H1 (cell line): ENCODE measurements at regions not wholly inside any gene's neighbourhood (a gene's known extent, or its start where the extent isn't known, plus 50 kb on each side); places are given as distances from the start of the nearest gene placed in this dataset.

Experiments used
- ASH2L ChIP-seq: fragments of 200-600, 300-600 bp; sonication (generic); IDR thresholded peaks from one replicate; pipeline ENCODE4 v1.7.1; 2017; ENCODE audit warnings: low read length
- CHD2 ChIP-seq: IDR thresholded peaks from 2 replicates; pipeline ENCODE4 v1.6.1; 2012; ENCODE audit warnings: low read length, improper control_type of control experiment
- EP300 ChIP-seq, 2 experiments: IDR thresholded peaks; 1 replicate in 1 of 2; 2 replicates in 1 of 2; pipeline ENCODE4 v1.6.1; 2011 to 2012; ENCODE audit warnings: low read depth in 2 of 2, low read length in 2 of 2, mild to moderate bottlenecking in 2 of 2, borderline replicate concordance in 1 of 2, inconsistent platforms in 1 of 2, moderate library complexity in 1 of 2
- POLR2A ChIP-seq, 2 experiments: IDR thresholded peaks; 1 replicate in 1 of 2; 2 replicates in 1 of 2; pipeline ENCODE4 v1.6.1; 2011; ENCODE audit warnings: low read depth in 2 of 2, low read length in 2 of 2, mild to moderate bottlenecking in 2 of 2; ENCODE audit errors: control extremely low read depth in 1 of 2
- POLR2AphosphoS5 ChIP-seq: IDR thresholded peaks from 2 replicates; pipeline ENCODE4 v1.6.1; 2011; ENCODE audit warnings: low read depth, low read length
- RFX5 ChIP-seq: IDR thresholded peaks from 2 replicates; pipeline ENCODE4 v1.6.1; 2011; ENCODE audit warnings: low read depth, low read length, improper control_type of control experiment, borderline replicate concordance
- RXRA ChIP-seq: IDR thresholded peaks from 2 replicates; pipeline ENCODE4 v1.6.1; 2011; ENCODE audit warnings: low read depth, mild to moderate bottlenecking, low read length, moderate library complexity; ENCODE audit not compliant: insufficient read depth
- SUZ12 ChIP-seq: fragments of 200-600 bp; sonication (generic); IDR thresholded peaks from 2 replicates; pipeline ENCODE4 v1.6.1; 2012; ENCODE audit warnings: mild to moderate bottlenecking, inconsistent platforms, low read length, moderate library complexity, mixed read lengths
- TAF1 ChIP-seq: IDR thresholded peaks from 2 replicates; pipeline ENCODE4 v1.6.1; 2011; ENCODE audit warnings: mild to moderate bottlenecking, low read depth, low read length
- TF ChIP-seq, protein P1 (sequence below): IDR thresholded peaks from 2 replicates; pipeline ENCODE4 v1.6.1; 2011; ENCODE audit warnings: low read length, improper control_type of control experiment
- TF ChIP-seq, protein P2 (sequence below), 3 experiments: IDR thresholded peaks; 1 replicate in 2 of 3; 2 replicates in 1 of 3; pipeline versions ENCODE4 v1.5.1 to v1.6.1; 2011; ENCODE audit warnings: low read length in 3 of 3, mild to moderate bottlenecking in 3 of 3, inconsistent platforms in 2 of 3, low read depth in 1 of 3, moderate library complexity in 1 of 3; ENCODE audit not compliant: insufficient read depth in 1 of 3; ENCODE audit errors: control extremely low read depth in 1 of 3
- TF ChIP-seq, protein P3 (sequence below): IDR thresholded peaks from 2 replicates; pipeline ENCODE4 v1.6.1; 2012; ENCODE audit warnings: inconsistent platforms

DNA sequence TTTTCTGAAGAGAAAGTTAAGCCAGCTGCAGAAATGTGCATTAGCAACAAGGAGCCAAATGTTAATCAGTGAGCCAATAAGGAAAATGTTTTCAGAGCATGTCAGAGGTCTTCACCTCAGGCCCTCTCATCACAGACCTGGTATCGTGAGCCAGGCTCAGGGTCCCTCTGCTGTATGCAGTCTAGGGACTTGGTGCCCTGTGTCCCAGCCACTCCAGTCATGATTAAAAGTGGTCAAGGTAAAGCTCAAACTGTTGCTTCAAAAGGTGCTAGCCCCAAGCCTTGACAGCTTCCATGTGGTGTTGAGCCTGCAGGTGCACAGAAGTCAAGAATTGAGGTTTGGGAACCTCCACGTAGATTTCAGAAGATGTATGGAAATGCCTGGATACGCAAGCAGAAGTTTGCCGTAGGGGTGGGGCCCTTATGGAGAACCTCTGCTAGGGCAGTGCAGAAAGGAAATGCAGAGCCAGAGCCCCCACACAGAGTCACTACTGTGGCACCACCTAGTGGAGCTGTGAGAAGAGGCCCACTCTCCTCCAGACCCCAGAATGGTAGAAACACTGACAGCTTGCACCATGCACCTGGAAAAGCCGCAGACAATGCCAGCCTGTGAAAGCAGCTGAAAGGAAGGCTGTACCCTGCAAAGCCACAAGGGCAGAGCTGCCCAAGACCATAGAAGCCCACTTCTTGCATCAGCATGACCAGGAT, 1128.7 kb downstream of the AMY1C start:
- TF ChIP-seq EP300 (IDR thresholded peaks at IDR 0.05; ENCODE audit: borderline replicate concordance in 1 of 2, low read depth in 2 of 2, low read length in 2 of 2) = no peak
- no peak for TF ChIP-seq RFX5
- TF ChIP-seq, protein P1, sequence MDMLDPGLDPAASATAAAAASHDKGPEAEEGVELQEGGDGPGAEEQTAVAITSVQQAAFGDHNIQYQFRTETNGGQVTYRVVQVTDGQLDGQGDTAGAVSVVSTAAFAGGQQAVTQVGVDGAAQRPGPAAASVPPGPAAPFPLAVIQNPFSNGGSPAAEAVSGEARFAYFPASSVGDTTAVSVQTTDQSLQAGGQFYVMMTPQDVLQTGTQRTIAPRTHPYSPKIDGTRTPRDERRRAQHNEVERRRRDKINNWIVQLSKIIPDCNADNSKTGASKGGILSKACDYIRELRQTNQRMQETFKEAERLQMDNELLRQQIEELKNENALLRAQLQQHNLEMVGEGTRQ = no peak
- TF ChIP-seq, protein P2, sequence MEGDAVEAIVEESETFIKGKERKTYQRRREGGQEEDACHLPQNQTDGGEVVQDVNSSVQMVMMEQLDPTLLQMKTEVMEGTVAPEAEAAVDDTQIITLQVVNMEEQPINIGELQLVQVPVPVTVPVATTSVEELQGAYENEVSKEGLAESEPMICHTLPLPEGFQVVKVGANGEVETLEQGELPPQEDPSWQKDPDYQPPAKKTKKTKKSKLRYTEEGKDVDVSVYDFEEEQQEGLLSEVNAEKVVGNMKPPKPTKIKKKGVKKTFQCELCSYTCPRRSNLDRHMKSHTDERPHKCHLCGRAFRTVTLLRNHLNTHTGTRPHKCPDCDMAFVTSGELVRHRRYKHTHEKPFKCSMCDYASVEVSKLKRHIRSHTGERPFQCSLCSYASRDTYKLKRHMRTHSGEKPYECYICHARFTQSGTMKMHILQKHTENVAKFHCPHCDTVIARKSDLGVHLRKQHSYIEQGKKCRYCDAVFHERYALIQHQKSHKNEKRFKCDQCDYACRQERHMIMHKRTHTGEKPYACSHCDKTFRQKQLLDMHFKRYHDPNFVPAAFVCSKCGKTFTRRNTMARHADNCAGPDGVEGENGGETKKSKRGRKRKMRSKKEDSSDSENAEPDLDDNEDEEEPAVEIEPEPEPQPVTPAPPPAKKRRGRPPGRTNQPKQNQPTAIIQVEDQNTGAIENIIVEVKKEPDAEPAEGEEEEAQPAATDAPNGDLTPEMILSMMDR (IDR thresholded peaks at IDR 0.05; ENCODE audit: control extremely low read depth in 1 of 3, insufficient read depth in 1 of 3, low read depth in 1 of 3, low read length in 3 of 3) = peak; percentile 58 to 66 (median 61)
- TF ChIP-seq SUZ12 = no peak
- no peak for TF ChIP-seq TAF1
- TF ChIP-seq POLR2A (IDR thresholded peaks at IDR 0.05; ENCODE audit: control extremely low read depth in 1 of 2, low read depth in 2 of 2, low read length in 2 of 2) = no peak
- no peak for TF ChIP-seq POLR2AphosphoS5
- no peak for TF ChIP-seq CHD2
- TF ChIP-seq, protein P3, sequence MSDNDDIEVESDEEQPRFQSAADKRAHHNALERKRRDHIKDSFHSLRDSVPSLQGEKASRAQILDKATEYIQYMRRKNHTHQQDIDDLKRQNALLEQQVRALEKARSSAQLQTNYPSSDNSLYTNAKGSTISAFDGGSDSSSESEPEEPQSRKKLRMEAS = no peak
- no peak for TF ChIP-seq ASH2L
- no peak for TF ChIP-seq RXRA
